ENCODE measurements at regions not wholly inside any gene's neighbourhood (a gene's known extent, or its start where the extent isn't known, plus 50 kb on each side); places are given as distances from the start of the nearest gene placed in this dataset.

DNA sequence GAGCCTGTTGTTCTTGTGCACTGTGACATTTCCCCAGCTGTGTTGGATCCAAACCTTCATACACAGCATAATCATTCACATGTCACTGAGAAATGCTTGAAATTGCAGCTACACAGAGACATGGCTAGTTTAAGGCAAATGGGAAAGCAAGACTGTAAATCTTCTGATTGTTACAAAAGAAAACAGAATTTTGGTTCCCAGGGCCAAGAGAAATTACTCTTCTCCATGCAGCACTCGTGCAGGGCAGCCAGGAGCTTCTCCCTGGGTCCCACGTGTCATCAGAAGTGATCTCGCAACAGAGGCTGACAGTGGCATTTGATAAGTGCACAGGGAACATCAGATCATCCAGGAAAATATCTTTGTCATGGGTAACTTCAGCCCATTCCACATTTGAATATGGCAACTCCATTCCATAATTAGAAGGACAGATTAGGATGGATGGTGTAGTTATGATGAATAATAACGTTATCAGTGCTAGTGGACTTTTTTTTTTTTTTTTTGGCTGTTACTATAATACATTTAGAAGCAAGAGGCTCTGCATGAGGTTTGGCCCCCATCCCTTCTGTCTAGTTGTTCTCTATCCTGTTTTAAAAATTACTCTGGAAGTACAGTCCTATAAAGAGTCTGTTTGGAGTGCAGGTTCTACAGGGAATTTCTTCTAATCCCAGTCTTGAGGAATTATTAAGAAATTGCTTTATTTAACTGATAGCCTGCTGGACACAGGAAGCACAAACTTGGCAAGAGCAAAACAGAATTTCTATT, 571.0 kb upstream of the NOX3 start:
- TF ChIP-seq EP300 (IDR thresholded peaks at IDR 0.05): no peak
- TF ChIP-seq, protein P1, sequence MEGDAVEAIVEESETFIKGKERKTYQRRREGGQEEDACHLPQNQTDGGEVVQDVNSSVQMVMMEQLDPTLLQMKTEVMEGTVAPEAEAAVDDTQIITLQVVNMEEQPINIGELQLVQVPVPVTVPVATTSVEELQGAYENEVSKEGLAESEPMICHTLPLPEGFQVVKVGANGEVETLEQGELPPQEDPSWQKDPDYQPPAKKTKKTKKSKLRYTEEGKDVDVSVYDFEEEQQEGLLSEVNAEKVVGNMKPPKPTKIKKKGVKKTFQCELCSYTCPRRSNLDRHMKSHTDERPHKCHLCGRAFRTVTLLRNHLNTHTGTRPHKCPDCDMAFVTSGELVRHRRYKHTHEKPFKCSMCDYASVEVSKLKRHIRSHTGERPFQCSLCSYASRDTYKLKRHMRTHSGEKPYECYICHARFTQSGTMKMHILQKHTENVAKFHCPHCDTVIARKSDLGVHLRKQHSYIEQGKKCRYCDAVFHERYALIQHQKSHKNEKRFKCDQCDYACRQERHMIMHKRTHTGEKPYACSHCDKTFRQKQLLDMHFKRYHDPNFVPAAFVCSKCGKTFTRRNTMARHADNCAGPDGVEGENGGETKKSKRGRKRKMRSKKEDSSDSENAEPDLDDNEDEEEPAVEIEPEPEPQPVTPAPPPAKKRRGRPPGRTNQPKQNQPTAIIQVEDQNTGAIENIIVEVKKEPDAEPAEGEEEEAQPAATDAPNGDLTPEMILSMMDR (IDR thresholded peaks at IDR 0.05): no peak
- no peak for TF ChIP-seq POLR2A (IDR thresholded peaks at IDR 0.05)

All from upper lobe of left lung (tissue), 4 donors.